ENCODE measurements at regions not wholly inside any gene's neighbourhood (a gene's known extent, or its start where the extent isn't known, plus 50 kb on each side); places are given as distances from the start of the nearest gene placed in this dataset.
"Not testable (repeated sequence)": the region's sequence is repeated elsewhere in the genome, so short reads cannot be mapped to it uniquely, and the experiment has no call there.

- H3K9ac ChIP-seq (ENCODE audit: low read length); H3K36me3 ChIP-seq (ENCODE audit: control insufficient read depth, insufficient read depth, low read length); H3K27me3 ChIP-seq (ENCODE audit: control insufficient read depth, insufficient read depth, low read length); H3K9me3 ChIP-seq (ENCODE audit: control insufficient read depth, low read length); H3K4me3 ChIP-seq (ENCODE audit: low read length); H3K4me1 ChIP-seq (ENCODE audit: control insufficient read depth, insufficient read depth, low read length): not testable (repeated sequence)
Measured at GRCh38 chr16:29173371-29174305, 188.8 kb downstream of the LAT start.

- H3K4me1 ChIP-seq (ENCODE audit: control insufficient read depth, insufficient read depth, low read length); H3K36me3 ChIP-seq (ENCODE audit: control insufficient read depth, insufficient read depth, low read length); H3K27me3 ChIP-seq (ENCODE audit: control insufficient read depth, insufficient read depth, low read length); H3K9me3 ChIP-seq (ENCODE audit: control insufficient read depth, low read length); H3K9ac ChIP-seq (ENCODE audit: low read length); H3K4me3 ChIP-seq (ENCODE audit: low read length): not testable (repeated sequence)
Measured at GRCh38 chr16:29172098-29172724, 187.4 kb downstream of the LAT start.

DNA sequence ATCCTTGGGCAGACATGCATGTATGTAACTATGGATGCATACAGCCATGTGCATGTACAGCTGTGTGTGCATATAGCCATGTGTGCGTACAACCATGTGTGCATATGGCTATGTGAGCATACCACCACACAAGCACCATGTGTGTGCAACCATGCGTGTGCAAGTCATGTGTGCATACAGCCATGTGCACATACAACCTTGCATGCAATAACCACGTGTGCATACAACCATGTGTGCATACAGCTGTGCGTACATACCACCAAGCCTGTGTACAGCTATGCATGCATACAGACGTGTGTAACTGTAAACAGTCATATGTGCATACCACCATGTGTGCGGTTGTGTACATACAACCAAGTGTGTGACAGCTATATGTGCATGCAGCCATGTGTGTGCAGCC lies 186.4 kb downstream of the LAT start:
- H3K9ac ChIP-seq (ENCODE audit: low read length); H3K36me3 ChIP-seq (ENCODE audit: control insufficient read depth, insufficient read depth, low read length): not testable (repeated sequence)

DNA sequence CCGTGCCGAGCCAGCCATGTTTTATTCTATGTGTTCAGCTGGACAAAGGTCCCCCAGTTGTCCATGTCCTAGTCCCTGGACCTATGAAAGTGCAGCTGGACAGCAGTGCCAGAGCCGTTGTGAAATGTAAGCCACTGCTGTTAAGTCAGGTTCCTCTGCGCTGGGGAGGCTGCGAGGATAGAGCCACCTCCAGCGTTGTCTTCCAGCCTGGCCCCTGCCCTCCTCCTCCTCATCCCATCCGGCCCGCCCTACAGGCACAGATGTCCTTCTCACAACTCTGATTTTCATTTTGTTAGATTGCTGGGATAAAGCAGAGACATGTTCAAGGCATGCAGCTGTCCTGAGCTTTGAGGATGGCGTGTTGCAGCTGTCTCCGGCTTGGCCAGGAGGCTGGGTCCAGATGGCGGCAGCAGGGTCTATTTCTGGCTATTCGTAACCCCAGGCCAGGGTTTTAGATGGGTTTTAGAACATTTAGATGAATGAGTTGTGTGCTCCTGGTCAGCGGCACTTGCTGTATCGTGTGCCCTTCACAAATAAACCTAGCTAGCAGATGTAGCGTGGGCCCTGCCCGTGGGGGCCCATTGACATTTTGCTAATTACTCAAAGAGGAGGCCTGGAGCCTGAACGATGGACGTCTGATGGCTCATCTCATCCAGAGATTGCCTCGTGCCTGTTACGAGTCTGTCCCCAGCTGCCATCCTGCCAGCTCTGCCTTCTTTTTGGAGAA lies 185.7 kb downstream of the LAT start:
- H3K4me3 ChIP-seq (ENCODE audit: low read length); H3K4me1 ChIP-seq (ENCODE audit: control insufficient read depth, insufficient read depth, low read length); H3K36me3 ChIP-seq (ENCODE audit: control insufficient read depth, insufficient read depth, low read length); H3K27me3 ChIP-seq (ENCODE audit: control insufficient read depth, insufficient read depth, low read length); H3K9ac ChIP-seq (ENCODE audit: low read length); H3K9me3 ChIP-seq (ENCODE audit: control insufficient read depth, low read length): not testable (repeated sequence)

More for the DNA sequence above, 186.4 kb downstream of the LAT start:
- H3K27me3 ChIP-seq (ENCODE audit: control insufficient read depth, insufficient read depth, low read length); H3K4me1 ChIP-seq (ENCODE audit: control insufficient read depth, insufficient read depth, low read length); H3K9me3 ChIP-seq (ENCODE audit: control insufficient read depth, low read length); H3K4me3 ChIP-seq (ENCODE audit: low read length): not testable (repeated sequence)

GRCh38 chr16:29169295-29169994 lies 184.6 kb downstream of the LAT start:
- not testable (repeated sequence) for H3K27me3 ChIP-seq (ENCODE audit: control insufficient read depth, insufficient read depth, low read length); H3K36me3 ChIP-seq (ENCODE audit: control insufficient read depth, insufficient read depth, low read length); H3K9ac ChIP-seq (ENCODE audit: low read length); H3K4me1 ChIP-seq (ENCODE audit: control insufficient read depth, insufficient read depth, low read length); H3K9me3 ChIP-seq (ENCODE audit: control insufficient read depth, low read length); H3K4me3 ChIP-seq (ENCODE audit: low read length)

GRCh38 chr16:29168515-29169259 lies 183.8 kb downstream of the LAT start:
- not testable (repeated sequence) for H3K4me3 ChIP-seq (ENCODE audit: low read length); H3K9ac ChIP-seq (ENCODE audit: low read length); H3K27me3 ChIP-seq (ENCODE audit: control insufficient read depth, insufficient read depth, low read length); H3K9me3 ChIP-seq (ENCODE audit: control insufficient read depth, low read length); H3K36me3 ChIP-seq (ENCODE audit: control insufficient read depth, insufficient read depth, low read length); H3K4me1 ChIP-seq (ENCODE audit: control insufficient read depth, insufficient read depth, low read length)

GRCh38 chr16:29164442-29165089 lies 179.7 kb downstream of the LAT start:
- H3K27me3 ChIP-seq (ENCODE audit: control insufficient read depth, insufficient read depth, low read length); H3K4me1 ChIP-seq (ENCODE audit: control insufficient read depth, insufficient read depth, low read length); H3K9ac ChIP-seq (ENCODE audit: low read length); H3K4me3 ChIP-seq (ENCODE audit: low read length); H3K36me3 ChIP-seq (ENCODE audit: control insufficient read depth, insufficient read depth, low read length); H3K9me3 ChIP-seq (ENCODE audit: control insufficient read depth, low read length): not testable (repeated sequence)

DNA sequence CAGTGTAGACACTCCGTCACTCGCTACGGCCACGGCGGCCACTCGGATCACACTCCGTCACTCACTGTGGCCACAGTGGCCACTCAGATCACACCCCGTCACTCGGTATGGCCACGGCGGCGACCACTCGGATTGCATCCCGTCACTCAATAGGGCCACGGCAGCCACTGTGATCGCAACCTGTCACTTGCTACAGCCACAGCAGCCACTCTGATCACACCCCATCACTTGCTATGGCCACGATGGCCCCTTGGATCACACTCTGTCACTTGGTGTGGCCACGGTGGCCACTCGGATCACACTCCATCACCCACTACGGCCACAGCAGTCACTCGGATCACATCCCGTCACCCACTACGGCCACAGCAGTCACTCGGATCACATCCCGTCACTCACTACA lies 175.3 kb downstream of the LAT start:
- H3K27me3 ChIP-seq (ENCODE audit: control insufficient read depth, insufficient read depth, low read length); H3K4me1 ChIP-seq (ENCODE audit: control insufficient read depth, insufficient read depth, low read length); H3K9ac ChIP-seq (ENCODE audit: low read length); H3K9me3 ChIP-seq (ENCODE audit: control insufficient read depth, low read length); H3K36me3 ChIP-seq (ENCODE audit: control insufficient read depth, insufficient read depth, low read length); H3K4me3 ChIP-seq (ENCODE audit: low read length): not testable (repeated sequence)

DNA sequence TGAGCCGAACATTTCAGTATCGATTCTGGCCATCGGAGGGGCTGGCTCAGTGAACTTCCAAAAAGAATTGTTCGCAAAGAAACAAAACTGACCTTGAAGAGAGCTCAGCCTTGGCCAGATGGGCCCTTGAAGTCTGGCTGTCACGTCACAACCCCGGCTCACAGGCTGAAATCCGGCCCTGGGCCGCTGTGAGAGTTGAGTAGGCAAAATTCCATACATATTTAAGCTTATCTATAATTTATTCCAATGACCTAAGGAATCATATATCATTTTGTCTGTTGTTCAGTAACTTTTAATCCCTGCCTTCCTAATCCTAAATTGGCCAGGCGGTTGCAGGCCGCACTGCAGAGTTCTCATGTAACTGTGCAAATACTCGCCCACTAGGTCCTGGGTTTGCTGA lies 174.8 kb downstream of the LAT start:
- H3K4me3 ChIP-seq (ENCODE audit: low read length); H3K27me3 ChIP-seq (ENCODE audit: control insufficient read depth, insufficient read depth, low read length); H3K9me3 ChIP-seq (ENCODE audit: control insufficient read depth, low read length); H3K36me3 ChIP-seq (ENCODE audit: control insufficient read depth, insufficient read depth, low read length); H3K9ac ChIP-seq (ENCODE audit: low read length); H3K4me1 ChIP-seq (ENCODE audit: control insufficient read depth, insufficient read depth, low read length): not testable (repeated sequence)

DNA sequence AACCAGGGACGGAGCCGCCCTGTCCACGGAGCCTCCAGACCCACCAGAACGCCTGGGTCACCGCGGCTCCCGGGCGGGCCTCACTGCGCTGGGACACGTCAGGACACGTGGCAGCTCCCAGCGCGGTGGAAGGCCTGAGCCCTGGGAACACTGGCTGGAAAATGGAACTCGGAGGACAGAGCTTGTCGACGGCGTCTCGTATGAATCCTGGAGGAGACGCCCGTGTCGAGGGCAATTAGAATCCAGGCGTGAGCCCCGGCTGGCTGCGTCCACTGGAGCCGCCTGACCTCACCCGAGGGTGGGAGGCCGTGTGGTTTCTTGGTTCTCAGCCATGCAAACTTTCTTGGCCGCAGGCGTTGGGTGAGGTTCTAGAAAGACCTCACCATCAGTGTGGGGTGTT lies 173.9 kb downstream of the LAT start:
- Histone ChIP-seq H3K27me3 (ENCODE audit: control insufficient read depth, insufficient read depth, low read length) (no peaks in the 10 kb centered on the region), H3K9me3 (ENCODE audit: control insufficient read depth, low read length) (no peaks in the 10 kb centered on the region), H3K4me3 (ENCODE audit: low read length) (no peak overlapping the region), H3K36me3 (ENCODE audit: control insufficient read depth, insufficient read depth, low read length) (no peaks in the 10 kb centered on the region), H3K4me1 (ENCODE audit: control insufficient read depth, insufficient read depth, low read length) (peaks cover 3% of the 10 kb centered on the region), H3K9ac (ENCODE audit: low read length) (no peak overlapping the region)

DNA sequence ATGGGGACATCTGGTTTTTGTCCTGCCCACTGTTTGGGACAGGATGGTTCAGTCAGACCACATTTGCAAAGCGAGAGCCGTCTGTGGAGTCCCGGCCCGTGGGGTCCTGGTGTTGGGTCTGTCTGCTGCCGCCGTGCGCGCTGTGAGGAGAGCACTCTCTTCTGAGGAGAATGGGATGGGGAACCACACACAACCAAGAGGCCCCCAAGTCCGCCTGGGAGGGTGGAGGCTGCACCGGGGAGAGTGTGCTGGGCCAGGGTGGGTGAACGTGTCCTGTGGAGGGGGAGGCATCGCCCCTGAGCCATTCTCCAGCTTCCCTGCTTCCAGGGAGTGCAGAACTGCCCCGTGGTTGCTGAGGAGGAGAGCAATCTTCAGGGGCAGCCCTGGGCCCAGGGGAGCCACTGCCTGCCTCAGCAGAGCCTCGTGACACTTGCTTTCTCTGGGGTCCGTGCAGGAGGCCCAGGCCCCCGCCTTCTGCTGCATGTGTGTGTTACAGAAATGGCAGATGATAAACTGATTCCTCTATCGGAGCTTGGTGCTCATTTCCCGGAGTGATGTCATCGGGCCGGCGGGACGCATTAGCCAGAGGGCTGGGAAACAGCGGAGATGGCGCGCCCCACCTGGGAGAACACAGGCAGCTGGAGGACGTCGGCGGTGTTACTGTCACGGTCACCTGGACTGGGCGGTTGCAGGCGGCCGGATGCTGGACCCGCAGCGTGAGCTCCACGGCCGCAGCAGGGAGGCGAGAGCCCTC lies 173.4 kb downstream of the LAT start:
- not testable (repeated sequence) for H3K4me3 ChIP-seq (ENCODE audit: low read length); H3K36me3 ChIP-seq (ENCODE audit: control insufficient read depth, insufficient read depth, low read length); H3K27me3 ChIP-seq (ENCODE audit: control insufficient read depth, insufficient read depth, low read length); H3K9me3 ChIP-seq (ENCODE audit: control insufficient read depth, low read length); H3K9ac ChIP-seq (ENCODE audit: low read length); H3K4me1 ChIP-seq (ENCODE audit: control insufficient read depth, insufficient read depth, low read length)

All from mucosa of stomach (tissue), 1 donor.